GM20000 (cell line): ENCODE measurements at regions not wholly inside any gene's neighbourhood (a gene's known extent, or its start where the extent isn't known, plus 50 kb on each side); places are given as distances from the start of the nearest gene placed in this dataset.

ENCODE experiments used
- DNase-seq: peaks from one replicate; pipeline ENCODE4 v3.0.0; 2012; ENCODE audit warnings: low spot score
- CTCF ChIP-seq: IDR thresholded peaks from 2 replicates; pipeline ENCODE4 v1.5.1; 2012; ENCODE audit warnings: mild to moderate bottlenecking, control low read depth; ENCODE audit errors: extremely low read depth, missing control alignments

DNA sequence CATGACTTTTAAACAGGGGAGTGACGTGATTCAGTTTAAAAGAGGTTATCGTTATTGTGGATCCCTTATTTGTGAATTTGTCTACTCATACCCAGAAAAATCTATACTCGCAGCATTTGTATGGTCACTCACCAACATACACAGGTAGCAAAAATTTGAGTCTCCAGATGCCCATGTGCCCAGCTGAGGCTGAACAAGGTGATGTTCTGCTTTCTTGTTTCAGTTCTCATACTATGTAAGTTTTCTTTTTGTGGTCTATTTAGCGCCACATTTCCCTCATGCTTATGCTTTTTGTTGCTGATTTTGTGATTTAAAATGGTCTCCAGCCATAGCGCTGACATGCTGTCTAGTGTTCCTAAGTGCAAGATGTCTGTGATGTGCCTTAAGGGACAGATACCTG lies 312.9 kb upstream of the SEMA3A start:
- no peak for TF ChIP-seq CTCF
- no peak for DNase-seq

DNA sequence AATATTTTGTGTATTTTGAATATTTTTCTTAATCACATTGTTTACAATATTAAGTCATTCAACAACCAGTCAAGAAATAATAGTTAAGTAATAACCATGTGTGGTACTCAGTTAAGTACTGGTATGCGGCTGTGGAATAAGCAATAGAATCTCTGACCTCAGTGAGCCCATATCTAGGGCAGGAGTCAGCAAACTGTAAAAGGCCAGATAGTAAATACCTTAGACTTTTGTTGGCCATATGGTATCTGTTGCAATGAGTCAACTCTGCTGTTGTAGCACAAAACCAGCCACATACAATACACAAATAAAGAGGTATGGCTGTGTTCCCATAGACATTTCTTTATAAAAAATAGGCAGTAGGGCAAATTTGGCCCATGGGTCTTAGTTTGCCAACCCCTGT lies 311.6 kb upstream of the SEMA3A start:
- no peak for TF ChIP-seq CTCF
- no peak for DNase-seq

DNA sequence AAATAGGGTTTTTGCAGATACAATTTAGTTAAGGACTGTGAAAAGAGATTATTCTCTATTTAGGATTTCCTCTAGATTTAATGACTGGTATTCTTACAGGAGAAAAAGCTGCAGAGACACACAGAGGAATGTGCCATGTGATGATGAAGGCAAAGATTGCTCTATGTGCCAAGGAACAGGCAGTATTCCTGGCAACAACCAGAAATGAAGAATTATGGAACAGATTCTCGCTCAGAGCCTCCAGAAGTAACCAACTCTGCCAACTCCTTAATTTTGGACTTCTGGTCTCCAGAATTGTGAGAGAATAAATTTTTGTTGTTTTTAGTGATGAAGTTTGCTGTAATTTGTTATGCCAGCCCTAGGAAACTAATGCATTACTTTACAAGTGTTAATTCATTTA lies 307.6 kb upstream of the SEMA3A start:
- DNase-seq: no peak
- no peak for TF ChIP-seq CTCF

DNA sequence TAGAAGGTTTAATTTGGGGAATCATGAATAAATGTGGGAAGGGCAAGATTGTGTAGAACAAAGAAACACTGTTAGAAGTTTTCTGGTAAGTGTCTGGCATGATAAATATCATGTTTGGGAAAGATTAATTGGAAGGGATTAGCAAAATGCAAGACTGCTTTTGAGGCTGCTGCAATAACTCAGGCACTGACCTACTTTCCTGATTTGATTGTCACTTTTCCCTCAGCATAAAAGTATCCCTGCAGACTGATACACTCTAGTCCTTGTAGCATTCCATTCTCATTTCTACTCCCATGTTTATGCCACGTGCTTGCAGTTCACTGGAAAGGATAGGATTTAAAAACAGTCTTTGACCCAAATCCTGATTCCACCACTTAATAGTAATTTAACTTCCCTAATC lies 303.3 kb upstream of the SEMA3A start:
- DNase-seq: no peak

GRCh38 chr7:84495128-84495527 lies 300.5 kb upstream of the SEMA3A start:
- no peak for DNase-seq
- no peak for TF ChIP-seq CTCF

More for the DNA sequence above, 303.3 kb upstream of the SEMA3A start:
- no peak for TF ChIP-seq CTCF

DNA sequence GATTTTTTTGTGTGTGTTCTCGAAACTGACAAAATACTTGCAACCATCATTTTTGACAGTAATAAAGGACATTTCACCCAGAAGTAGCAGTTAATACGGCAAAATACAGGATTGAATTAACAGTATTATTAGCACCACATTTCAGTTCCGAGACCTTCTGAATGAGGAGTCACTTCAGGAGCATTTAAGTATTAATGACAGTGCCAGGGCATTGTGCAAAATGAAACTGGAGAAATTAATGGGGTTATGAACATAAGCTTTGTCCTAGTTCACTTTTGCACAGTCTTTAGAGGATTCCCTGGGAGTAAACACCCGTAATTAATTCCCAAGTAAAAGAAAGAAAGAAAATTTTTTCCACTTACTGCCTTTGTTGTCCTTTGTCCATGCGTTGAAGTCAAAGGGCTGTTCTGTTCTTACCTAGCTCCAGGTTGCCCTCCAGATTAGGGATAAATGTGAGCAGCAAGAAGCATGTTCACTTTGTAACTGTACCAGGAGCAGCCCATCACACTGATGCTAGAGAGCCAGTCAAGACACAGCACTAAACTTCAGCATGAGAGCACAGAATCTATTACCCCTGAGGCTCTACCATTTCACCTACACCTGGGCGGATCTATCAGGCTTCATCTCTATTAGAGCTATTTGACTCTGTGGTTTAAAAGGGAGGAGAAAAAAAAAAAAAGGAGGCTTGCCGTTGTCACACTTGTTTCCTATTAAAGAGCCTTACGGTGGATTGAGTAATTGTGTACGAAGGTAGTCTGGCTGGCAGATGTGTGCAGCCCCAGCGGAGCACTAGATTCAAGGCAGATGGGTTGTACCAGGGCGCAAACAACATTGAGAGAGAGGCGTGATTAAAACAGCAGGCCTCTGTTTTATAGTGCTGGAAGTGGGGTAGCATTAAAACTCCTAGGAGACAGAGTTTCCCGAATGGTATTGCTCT lies 297.8 kb upstream of the SEMA3A start:
- no peak for TF ChIP-seq CTCF
- no peak for DNase-seq

DNA sequence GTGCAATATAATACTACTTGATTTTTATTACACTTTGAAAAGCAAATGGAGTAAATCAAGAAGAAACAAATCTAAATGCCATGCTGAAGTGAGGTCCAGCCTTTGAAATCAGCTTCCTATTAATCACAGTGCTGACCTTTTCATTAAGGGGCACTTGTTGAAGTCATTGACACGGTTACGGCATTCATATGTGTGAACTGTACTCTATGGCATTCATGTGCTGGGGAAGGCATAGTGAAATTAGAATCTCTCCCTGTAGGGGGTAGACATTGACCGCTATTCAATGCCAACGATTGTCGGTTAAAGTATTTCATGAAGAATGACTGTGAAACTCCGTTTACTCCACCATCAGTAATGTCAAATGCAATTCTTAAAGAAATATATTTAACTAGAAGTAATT lies 296.1 kb upstream of the SEMA3A start:
- no peak for DNase-seq
- no peak for TF ChIP-seq CTCF
